Testis (tissue), 2 donors: ENCODE measurements at regions not wholly inside any gene's neighbourhood (a gene's known extent, or its start where the extent isn't known, plus 50 kb on each side); places are given as distances from the start of the nearest gene placed in this dataset.
"Not testable (repeated sequence)": the region's sequence is repeated elsewhere in the genome, so short reads cannot be mapped to it uniquely, and the experiment has no call there.

Experiments used
- DNase-seq: peaks from one replicate; pipeline ENCODE4 v3.0.0-alpha.2; 2019
- H3K27ac ChIP-seq, 2 donors: fragments of 200-600 bp; sonication (generic); one replicate each; pipeline ENCODE4 v1.5.1; 2019
- H3K27me3 ChIP-seq: fragments of 200-600 bp; sonication (generic); one replicate; pipeline ENCODE4 v1.5.1; 2019
- H3K36me3 ChIP-seq: fragments of 200-600 bp; sonication (generic); one replicate; pipeline ENCODE4 v1.5.1; 2017; ENCODE audit warnings: low read depth; ENCODE audit errors: missing control alignments
- H3K4me1 ChIP-seq: fragments of 200-600 bp; sonication (generic); one replicate; pipeline ENCODE4 v1.5.1; 2019
- H3K4me3 ChIP-seq, 2 donors: fragments of 200-600 bp; sonication (generic); one replicate each; pipeline ENCODE4 v1.5.1; 2017 to 2019
- H3K9me3 ChIP-seq: fragments of 200-600 bp; sonication (generic); one replicate; pipeline ENCODE4 v1.5.1; 2017
- CTCF ChIP-seq, 3 experiments: fragments of 450-650 bp in 2 of 3; fragments of 200-600 bp in 1 of 3; sonication (generic) in 1 of 3; IDR thresholded peaks; one replicate each; pipeline ENCODE4 v1.5.1; 2016 to 2019; ENCODE audit warnings: antibody characterized with exemption in 3 of 3, mild to moderate bottlenecking in 2 of 3, moderate library complexity in 1 of 3
- WGBS, 2 donors: methylation state at CpG; one replicate each; pipeline ENCODE4 v1.1.5; 2018; 5-methylcytosine and 5-hydroxymethylcytosine counted together
- intact Hi-C: fragments of 100-400 bp; cut with DNase I; formaldehyde crosslinking; loops from one replicate; pipeline ENCODE4 v1.15.1; 2023; ENCODE audit warnings: low total_unique reads

- H3K4me3 ChIP-seq, H3K9me3 ChIP-seq, H3K27ac ChIP-seq, H3K4me1 ChIP-seq, H3K36me3 ChIP-seq, H3K27me3 ChIP-seq, DNase-seq, intact Hi-C loops: not testable (repeated sequence)
- WGBS, 2 donors: 100% methylated on average over 2 of the region's 6 CpGs; no CpG with 5 or more reads in 1 of the 2 donors
These were observed 96.0 kb downstream of the PROP1 start for GRCh38 chr5:177900066-177900465.

GRCh38 chr5:177894681-177895453 is 101.2 kb downstream of the PROP1 start:
- H3K9me3 ChIP-seq, intact Hi-C loops, H3K4me3 ChIP-seq, H3K27me3 ChIP-seq, H3K27ac ChIP-seq, H3K36me3 ChIP-seq, DNase-seq, H3K4me1 ChIP-seq: not testable (repeated sequence)
- WGBS, 2 donors: 70% methylated on average over 2 of the region's 9 CpGs; no CpG with 5 or more reads in 1 of the 2 donors

GRCh38 chr5:177892357-177892665 is 103.7 kb downstream of the PROP1 start:
- H3K27ac ChIP-seq, intact Hi-C loops, H3K4me3 ChIP-seq, H3K4me1 ChIP-seq, H3K27me3 ChIP-seq, H3K9me3 ChIP-seq, H3K36me3 ChIP-seq, DNase-seq: not testable (repeated sequence)
- 29 to 55% methylated on average over 4 of the region's 4 CpGs for WGBS, 2 donors

- H3K27ac ChIP-seq, H3K9me3 ChIP-seq, H3K36me3 ChIP-seq, H3K4me3 ChIP-seq, intact Hi-C loops, H3K27me3 ChIP-seq, H3K4me1 ChIP-seq: not testable (repeated sequence)
- WGBS, 2 donors: 54 to 80% methylated on average over 1 to 2 of the region's 11 CpGs
- peak; percentile 66 for DNase-seq
- TF ChIP-seq CTCF (IDR thresholded peaks at IDR 0.05): peak in 1 of 3 experiments; percentile 9
These were observed 104.3 kb downstream of the PROP1 start for GRCh38 chr5:177891547-177892356.

GRCh38 chr5:177883295-177883694 is 100.6 kb upstream of the FAM153A start:
- H3K9me3 ChIP-seq, H3K4me3 ChIP-seq, H3K36me3 ChIP-seq, intact Hi-C loops, H3K4me1 ChIP-seq, H3K27me3 ChIP-seq, H3K27ac ChIP-seq, DNase-seq: not testable (repeated sequence)
- 91 to 96% methylated on average over 8 of the region's 8 CpGs for WGBS, 2 donors

- H3K27ac ChIP-seq, DNase-seq, H3K36me3 ChIP-seq, H3K27me3 ChIP-seq, H3K4me1 ChIP-seq, H3K9me3 ChIP-seq, intact Hi-C loops: not testable (repeated sequence)
- 0% methylated on average over 6 of the region's 15 CpGs for WGBS, 2 donors
- H3K4me3 ChIP-seq: peak overlapping the region in 1 of 2 donors; percentile 55
These were observed 93.2 kb upstream of the FAM153A start for GRCh38 chr5:177875900-177876238.

- peak overlapping the region in 1 of 2 donors; percentile 55 for H3K4me3 ChIP-seq
- H3K27ac ChIP-seq, H3K4me1 ChIP-seq, H3K27me3 ChIP-seq, H3K9me3 ChIP-seq, H3K36me3 ChIP-seq, intact Hi-C loops: not testable (repeated sequence)
- WGBS, 2 donors: 5 to 9% methylated on average over 3 of the region's 56 CpGs
- DNase-seq: peak; percentile 28
These were observed 92.6 kb upstream of the FAM153A start for GRCh38 chr5:177875013-177875899.

GRCh38 chr5:177863822-177864446 is 81.2 kb upstream of the FAM153A start:
- H3K36me3 ChIP-seq, intact Hi-C loops, H3K4me1 ChIP-seq, H3K9me3 ChIP-seq, H3K4me3 ChIP-seq, H3K27ac ChIP-seq, H3K27me3 ChIP-seq, DNase-seq: not testable (repeated sequence)
- 78% methylated on average over 7 of the region's 18 CpGs; no CpG with 5 or more reads in 1 of the 2 donors for WGBS, 2 donors

GRCh38 chr5:177857642-177858200 is 75.0 kb upstream of the FAM153A start:
- intact Hi-C loops: not testable (repeated sequence)

GRCh38 chr5:177856474-177856873 is 73.8 kb upstream of the FAM153A start:
- H3K27ac ChIP-seq, H3K27me3 ChIP-seq, H3K9me3 ChIP-seq, H3K36me3 ChIP-seq, intact Hi-C loops, H3K4me3 ChIP-seq, DNase-seq, H3K4me1 ChIP-seq: not testable (repeated sequence)
- WGBS, 2 donors: 57 to 100% methylated on average over 1 to 2 of the region's 2 CpGs

More at GRCh38 chr5:177857642-177858200, 75.0 kb upstream of the FAM153A start:
- H3K9me3 ChIP-seq, DNase-seq, H3K4me1 ChIP-seq, H3K27ac ChIP-seq, H3K4me3 ChIP-seq, H3K27me3 ChIP-seq, H3K36me3 ChIP-seq: not testable (repeated sequence)
- WGBS, 2 donors: 73 to 87% methylated on average over 5 to 6 of the region's 8 CpGs
